ENCODE measurements at regions not wholly inside any gene's neighbourhood (a gene's known extent, or its start where the extent isn't known, plus 50 kb on each side); places are given as distances from the start of the nearest gene placed in this dataset.

DNA sequence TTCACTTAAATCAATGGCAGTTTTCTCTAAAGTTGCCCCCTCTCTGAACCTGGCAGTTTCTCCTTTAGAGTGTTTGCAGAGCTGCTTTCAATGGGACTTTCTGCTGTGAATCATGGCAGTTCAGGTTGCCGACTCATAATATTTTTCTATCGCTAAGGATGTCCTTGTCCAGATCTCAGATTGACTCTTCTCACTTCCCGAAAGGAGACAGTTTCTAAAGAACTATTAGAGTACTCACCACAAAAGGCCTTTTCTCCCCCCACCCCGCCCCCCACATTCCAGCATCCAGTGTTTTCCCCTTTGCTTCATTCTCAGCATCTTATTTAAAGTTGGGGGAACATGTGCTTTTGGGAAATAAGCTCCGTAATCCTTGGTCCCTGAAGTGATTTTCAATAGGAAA lies 443.5 kb upstream of the KLF4 start (continued):
- TF ChIP-seq, protein P1, sequence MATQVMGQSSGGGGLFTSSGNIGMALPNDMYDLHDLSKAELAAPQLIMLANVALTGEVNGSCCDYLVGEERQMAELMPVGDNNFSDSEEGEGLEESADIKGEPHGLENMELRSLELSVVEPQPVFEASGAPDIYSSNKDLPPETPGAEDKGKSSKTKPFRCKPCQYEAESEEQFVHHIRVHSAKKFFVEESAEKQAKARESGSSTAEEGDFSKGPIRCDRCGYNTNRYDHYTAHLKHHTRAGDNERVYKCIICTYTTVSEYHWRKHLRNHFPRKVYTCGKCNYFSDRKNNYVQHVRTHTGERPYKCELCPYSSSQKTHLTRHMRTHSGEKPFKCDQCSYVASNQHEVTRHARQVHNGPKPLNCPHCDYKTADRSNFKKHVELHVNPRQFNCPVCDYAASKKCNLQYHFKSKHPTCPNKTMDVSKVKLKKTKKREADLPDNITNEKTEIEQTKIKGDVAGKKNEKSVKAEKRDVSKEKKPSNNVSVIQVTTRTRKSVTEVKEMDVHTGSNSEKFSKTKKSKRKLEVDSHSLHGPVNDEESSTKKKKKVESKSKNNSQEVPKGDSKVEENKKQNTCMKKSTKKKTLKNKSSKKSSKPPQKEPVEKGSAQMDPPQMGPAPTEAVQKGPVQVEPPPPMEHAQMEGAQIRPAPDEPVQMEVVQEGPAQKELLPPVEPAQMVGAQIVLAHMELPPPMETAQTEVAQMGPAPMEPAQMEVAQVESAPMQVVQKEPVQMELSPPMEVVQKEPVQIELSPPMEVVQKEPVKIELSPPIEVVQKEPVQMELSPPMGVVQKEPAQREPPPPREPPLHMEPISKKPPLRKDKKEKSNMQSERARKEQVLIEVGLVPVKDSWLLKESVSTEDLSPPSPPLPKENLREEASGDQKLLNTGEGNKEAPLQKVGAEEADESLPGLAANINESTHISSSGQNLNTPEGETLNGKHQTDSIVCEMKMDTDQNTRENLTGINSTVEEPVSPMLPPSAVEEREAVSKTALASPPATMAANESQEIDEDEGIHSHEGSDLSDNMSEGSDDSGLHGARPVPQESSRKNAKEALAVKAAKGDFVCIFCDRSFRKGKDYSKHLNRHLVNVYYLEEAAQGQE (IDR thresholded peaks at IDR 0.05; ENCODE audit: unreplicated experiment), result no peak
- TF ChIP-seq ZNF114 (CRISPR knock-in tag; IDR thresholded peaks at IDR 0.05) (no peak), CREB1 (CRISPR knock-in tag; IDR thresholded peaks at IDR 0.05; ENCODE audit: low read depth) (no peak)

GRCh38 chr9:107932601-107933000 lies 443.0 kb upstream of the KLF4 start:
- Histone ChIP-seq H3K36me3 (ENCODE audit: insufficient read depth) (no peaks in the 10 kb centered on the region), H3F3A (replicated peaks; ENCODE audit: low read depth) (no peaks in the 10 kb centered on the region), H3K9me2 (ENCODE audit: insufficient read depth) (peaks cover 11% of the 10 kb centered on the region; the same call in 1 of the 2 replicates), H4K20me1 (replicated peaks; ENCODE audit: insufficient read depth) (no peaks in the 10 kb centered on the region), H3K27ac (ENCODE audit: low read depth) (no peak overlapping the region), H3K27me3 (ENCODE audit: insufficient read depth) (no peaks in the 10 kb centered on the region), H3K4me2 (no peak overlapping the region), H2AFZ (no peak overlapping the region), H3K4me1 (ENCODE audit: insufficient read depth) (no peaks in the 10 kb centered on the region), H3K79me2 (replicated peaks; ENCODE audit: insufficient read depth) (no peaks in the 10 kb centered on the region), H3K4me3 (no peak overlapping the region)
- no peaks in the 10 kb centered on the region for H3K9me3 Mint-ChIP-seq
- no peak overlapping the region for H3K27ac Mint-ChIP-seq
- ATAC-seq (no peak), DNase-seq (ENCODE audit: low spot score) (no peak)
- no peak overlapping the region for H3K4me3 Mint-ChIP-seq
- peaks cover 2% of the 10 kb centered on the region; the same call in 2 of the 3 replicates for H3K4me1 Mint-ChIP-seq
- H3K36me3 Mint-ChIP-seq (ENCODE audit: low read depth), result no peaks in the 10 kb centered on the region
- H3K27me3 Mint-ChIP-seq (ENCODE audit: insufficient read depth, low read depth, poor library complexity), result no peaks in the 10 kb centered on the region
- TF ChIP-seq ZNF114 (CRISPR knock-in tag; IDR thresholded peaks at IDR 0.05) (no peak), EZH2 (IDR thresholded peaks at IDR 0.05; ENCODE audit: low read depth, unreplicated experiment) (no peak), POLR2AphosphoS5 (IDR thresholded peaks at IDR 0.05; ENCODE audit: low read depth) (no peak), ZNF462 (CRISPR knock-in tag; IDR thresholded peaks at IDR 0.05) (no peak)
- TF ChIP-seq, protein P2, sequence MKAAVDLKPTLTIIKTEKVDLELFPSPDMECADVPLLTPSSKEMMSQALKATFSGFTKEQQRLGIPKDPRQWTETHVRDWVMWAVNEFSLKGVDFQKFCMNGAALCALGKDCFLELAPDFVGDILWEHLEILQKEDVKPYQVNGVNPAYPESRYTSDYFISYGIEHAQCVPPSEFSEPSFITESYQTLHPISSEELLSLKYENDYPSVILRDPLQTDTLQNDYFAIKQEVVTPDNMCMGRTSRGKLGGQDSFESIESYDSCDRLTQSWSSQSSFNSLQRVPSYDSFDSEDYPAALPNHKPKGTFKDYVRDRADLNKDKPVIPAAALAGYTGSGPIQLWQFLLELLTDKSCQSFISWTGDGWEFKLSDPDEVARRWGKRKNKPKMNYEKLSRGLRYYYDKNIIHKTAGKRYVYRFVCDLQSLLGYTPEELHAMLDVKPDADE (IDR thresholded peaks at IDR 0.05), result no peak

Data from GM23338 (cell line).